ENCODE measurements at regions not wholly inside any gene's neighbourhood (a gene's known extent, or its start where the extent isn't known, plus 50 kb on each side); places are given as distances from the start of the nearest gene placed in this dataset.

DNA sequence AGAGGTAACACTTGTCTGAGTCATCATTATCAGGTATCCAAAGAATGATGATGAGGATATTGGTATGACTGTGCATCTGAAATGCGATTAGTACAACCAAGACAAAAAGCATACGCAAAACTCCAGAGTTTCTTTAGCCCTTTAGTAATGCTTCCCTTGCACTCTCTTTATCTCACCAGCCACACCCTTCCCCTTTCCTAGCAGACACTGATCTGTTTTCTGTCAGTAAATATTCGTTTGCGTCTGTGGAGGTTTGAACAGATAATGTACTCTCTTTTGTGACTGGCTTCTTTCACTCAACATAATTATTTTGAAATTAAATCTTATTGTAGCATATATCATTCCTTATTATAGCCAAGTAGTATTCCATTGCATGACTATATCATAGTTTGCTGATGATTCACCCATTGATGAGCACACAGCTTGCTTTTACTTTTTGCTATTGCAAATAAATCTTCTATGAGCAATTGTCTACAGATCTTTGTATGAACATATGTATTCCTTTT lies 775.7 kb downstream of the SLC6A15 start:
- TF ChIP-seq, protein P1, sequence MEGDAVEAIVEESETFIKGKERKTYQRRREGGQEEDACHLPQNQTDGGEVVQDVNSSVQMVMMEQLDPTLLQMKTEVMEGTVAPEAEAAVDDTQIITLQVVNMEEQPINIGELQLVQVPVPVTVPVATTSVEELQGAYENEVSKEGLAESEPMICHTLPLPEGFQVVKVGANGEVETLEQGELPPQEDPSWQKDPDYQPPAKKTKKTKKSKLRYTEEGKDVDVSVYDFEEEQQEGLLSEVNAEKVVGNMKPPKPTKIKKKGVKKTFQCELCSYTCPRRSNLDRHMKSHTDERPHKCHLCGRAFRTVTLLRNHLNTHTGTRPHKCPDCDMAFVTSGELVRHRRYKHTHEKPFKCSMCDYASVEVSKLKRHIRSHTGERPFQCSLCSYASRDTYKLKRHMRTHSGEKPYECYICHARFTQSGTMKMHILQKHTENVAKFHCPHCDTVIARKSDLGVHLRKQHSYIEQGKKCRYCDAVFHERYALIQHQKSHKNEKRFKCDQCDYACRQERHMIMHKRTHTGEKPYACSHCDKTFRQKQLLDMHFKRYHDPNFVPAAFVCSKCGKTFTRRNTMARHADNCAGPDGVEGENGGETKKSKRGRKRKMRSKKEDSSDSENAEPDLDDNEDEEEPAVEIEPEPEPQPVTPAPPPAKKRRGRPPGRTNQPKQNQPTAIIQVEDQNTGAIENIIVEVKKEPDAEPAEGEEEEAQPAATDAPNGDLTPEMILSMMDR (IDR thresholded peaks at IDR 0.05): no peak
- TF ChIP-seq POLR2A (IDR thresholded peaks at IDR 0.05): no peak
